Astrocyte (in vitro differentiated cells and primary cell): ENCODE measurements at regions not wholly inside any gene's neighbourhood (a gene's known extent, or its start where the extent isn't known, plus 50 kb on each side); places are given as distances from the start of the nearest gene placed in this dataset.

ENCODE experiments used
- CTCF ChIP-seq: IDR thresholded peaks from 2 replicates; pipeline ENCODE4 v1.5.1; 2011; ENCODE audit warnings: low read depth, mild to moderate bottlenecking, inconsistent platforms, low read length, moderate library complexity; ENCODE audit not compliant: insufficient read depth
- EZH2 ChIP-seq: IDR thresholded peaks from 2 replicates; pipeline ENCODE4 v1.6.1; 2012; ENCODE audit warnings: mild to moderate bottlenecking, low read length, inconsistent platforms; ENCODE audit not compliant: insufficient read depth

- TF ChIP-seq CTCF, result no peak
- no peak for TF ChIP-seq EZH2
These were observed 355.0 kb upstream of the SLC30A5 start for GRCh38 chr5:68738841-68739240.
